Thymus (tissue), 11 donors: ENCODE measurements at regions not wholly inside any gene's neighbourhood (a gene's known extent, or its start where the extent isn't known, plus 50 kb on each side); places are given as distances from the start of the nearest gene placed in this dataset.

Source experiments
- DNase-seq, 9 donors: peaks; one replicate each; pipeline ENCODE4 v3.0.0-alpha.2; 2013; ENCODE audit warnings: low spot score in 9 of 9, low read depth in 6 of 9, missing footprints in 1 of 9
- H3K27ac ChIP-seq, 2 donors: one replicate each; pipeline ENCODE4 v1.5.1; 2013; ENCODE audit warnings: control low read depth in 1 of 2, low read depth in 1 of 2, low read length in 1 of 2, mild to moderate bottlenecking in 1 of 2, moderate library complexity in 1 of 2
- H3K27me3 ChIP-seq, 2 donors: one replicate each; pipeline ENCODE4 v1.5.1; 2013; ENCODE audit warnings: low read length in 1 of 2; ENCODE audit not compliant: control insufficient read depth in 2 of 2, insufficient read depth in 1 of 2
- H3K36me3 ChIP-seq, 2 donors: one replicate each; pipeline ENCODE4 v1.5.1; 2013; ENCODE audit warnings: low read length in 1 of 2, mild to moderate bottlenecking in 1 of 2, moderate library complexity in 1 of 2; ENCODE audit not compliant: control insufficient read depth in 2 of 2, insufficient read depth in 2 of 2
- H3K4me1 ChIP-seq, 2 donors: one replicate each; pipeline ENCODE4 v1.5.1; 2013; ENCODE audit warnings: low read length in 2 of 2; ENCODE audit not compliant: control insufficient read depth in 2 of 2, insufficient read depth in 2 of 2
- H3K4me3 ChIP-seq, 2 donors: one replicate each; pipeline ENCODE4 v1.5.1; 2013; ENCODE audit warnings: low read length in 2 of 2, control low read depth in 1 of 2, mild to moderate bottlenecking in 1 of 2
- H3K9me3 ChIP-seq, 2 donors: one replicate each; pipeline ENCODE4 v1.5.1; 2013; ENCODE audit warnings: low read length in 1 of 2, mild to moderate bottlenecking in 1 of 2; ENCODE audit not compliant: control insufficient read depth in 2 of 2, insufficient read depth in 1 of 2
- WGBS: extraction: QIAGEN DNeasy Blood & Tissue Kit; methylation state at CpG from one replicate; pipeline ENCODE4 v1.1.7; 2013; 5-methylcytosine and 5-hydroxymethylcytosine counted together
- donor health status: healthy.

DNA sequence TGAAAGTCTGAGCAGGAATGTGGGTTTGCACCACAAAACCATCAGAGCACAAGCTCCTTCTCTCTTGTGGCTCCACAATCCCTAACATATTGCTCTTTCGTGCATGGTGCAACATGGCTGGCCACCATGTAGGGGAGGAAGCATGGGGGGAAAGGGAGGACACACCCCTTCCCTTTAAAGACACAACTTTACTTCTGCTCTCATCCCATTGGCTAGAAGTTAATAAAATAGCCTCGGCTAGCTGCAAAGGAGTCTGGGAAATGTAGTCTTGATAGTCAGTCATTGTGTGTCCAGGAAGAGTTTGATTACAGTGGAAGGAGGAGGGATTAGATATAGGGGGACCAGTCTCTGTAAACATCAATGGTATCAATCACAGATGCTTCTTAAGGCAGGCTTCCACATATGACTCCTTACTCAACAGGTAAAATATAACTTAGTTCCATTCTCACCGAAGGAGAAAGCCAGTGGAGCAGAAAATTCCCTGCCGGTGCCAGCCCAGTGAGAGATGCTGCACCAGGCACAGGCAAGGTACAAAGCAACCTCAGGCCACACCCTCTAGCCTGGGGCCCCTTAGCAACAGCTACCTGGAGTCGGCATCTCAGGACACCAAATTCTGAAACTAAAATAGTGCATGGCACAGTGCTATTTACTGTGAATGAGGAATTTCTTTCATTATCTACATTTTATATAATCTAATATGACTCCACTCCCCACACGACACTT lies 124.7 kb upstream of the CTBP2 start:
- H3K9me3 ChIP-seq: peaks cover 0 to 2% of the 10 kb centered on the region in 2 donors
- no peak for DNase-seq
- no peak overlapping the region for H3K4me3 ChIP-seq
- H3K36me3 ChIP-seq: no peaks in the 10 kb centered on the region
- no peaks in the 10 kb centered on the region for H3K27me3 ChIP-seq
- H3K4me1 ChIP-seq: no peaks in the 10 kb centered on the region
- WGBS: 92% methylated on average over 6 of the region's 6 CpGs
- H3K27ac ChIP-seq: no peak overlapping the region

DNA sequence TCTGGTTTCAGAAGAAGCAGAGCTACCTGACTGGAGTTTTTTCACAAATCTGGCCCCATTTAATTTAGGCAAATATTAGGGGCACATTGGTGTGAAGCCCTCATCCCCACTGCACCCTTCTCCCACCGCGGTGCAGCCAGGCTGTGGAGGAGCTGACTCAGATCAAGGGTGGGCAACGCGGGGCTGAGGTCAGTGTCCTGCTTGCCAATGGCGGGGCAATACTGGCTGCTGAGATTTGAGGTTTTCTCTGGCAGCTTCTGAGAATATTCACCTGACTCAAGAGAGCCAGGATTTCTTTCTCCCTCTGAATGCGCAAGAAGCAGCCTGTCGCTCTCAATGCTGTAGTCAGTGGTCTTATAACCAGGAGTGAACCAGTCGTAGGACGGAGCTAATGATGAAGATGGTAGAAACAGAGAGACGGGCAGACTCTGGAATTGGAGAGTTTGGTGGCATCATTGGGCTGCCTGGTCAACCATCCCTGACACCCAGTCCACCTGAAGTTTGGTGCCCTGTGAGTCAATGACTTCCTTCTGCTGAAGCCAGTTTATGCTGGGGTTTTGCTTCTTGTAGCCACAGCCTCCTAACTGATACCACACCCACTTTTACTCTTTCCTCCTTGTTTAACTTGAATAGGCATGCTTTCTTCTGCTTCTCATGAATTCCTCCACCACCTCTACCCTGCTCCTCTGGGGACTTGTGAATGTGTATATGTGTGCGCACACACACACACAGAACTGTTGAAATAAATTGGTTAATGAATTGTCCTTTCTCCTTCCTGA lies 123.7 kb upstream of the CTBP2 start:
- H3K36me3 ChIP-seq: no peaks in the 10 kb centered on the region
- H3K27me3 ChIP-seq: no peaks in the 10 kb centered on the region

DNA sequence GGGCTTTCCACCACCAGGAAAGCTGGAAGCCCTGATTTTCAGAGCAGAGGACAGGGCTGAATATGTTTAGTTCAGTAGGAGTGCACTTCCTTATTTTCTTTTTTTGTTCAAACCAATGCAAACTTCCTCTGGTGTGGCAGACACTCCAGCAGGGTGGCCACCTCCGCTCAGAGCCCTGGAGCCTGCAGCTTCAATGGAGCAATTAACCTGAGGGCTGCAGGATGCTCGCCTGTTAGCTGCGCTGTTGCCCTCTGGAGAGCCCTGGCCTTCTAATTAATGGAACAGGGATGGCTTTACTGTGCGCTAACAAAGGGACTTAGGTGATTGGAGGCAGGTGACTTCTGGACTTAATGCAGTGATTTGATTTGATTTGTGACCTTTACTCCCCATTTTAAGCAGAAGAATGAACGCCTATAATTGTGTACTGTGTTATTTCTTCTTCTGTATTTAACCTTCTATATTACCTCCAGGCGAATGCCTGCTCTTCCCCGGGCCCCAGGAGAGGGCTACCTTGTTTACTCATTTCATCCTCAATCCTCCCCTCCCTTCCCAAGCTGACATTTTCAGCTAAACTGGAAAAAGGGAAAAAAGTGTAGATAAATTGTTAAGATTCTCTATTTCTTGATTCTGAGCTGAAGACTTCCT lies 123.0 kb upstream of the CTBP2 start:
- H3K9me3 ChIP-seq: peaks cover 0 to 2% of the 10 kb centered on the region in 2 donors
- H3K27me3 ChIP-seq: no peaks in the 10 kb centered on the region
- no peak overlapping the region for H3K27ac ChIP-seq
- WGBS: 55% methylated on average over 7 of the region's 7 CpGs
- H3K36me3 ChIP-seq: no peaks in the 10 kb centered on the region
- H3K4me3 ChIP-seq: no peak overlapping the region
- no peak for DNase-seq
- H3K4me1 ChIP-seq: no peaks in the 10 kb centered on the region

More for the DNA sequence above, 123.7 kb upstream of the CTBP2 start:
- 99% methylated on average over 11 of the region's 11 CpGs for WGBS
- Histone ChIP-seq H3K27ac (no peak overlapping the region), H3K4me3 (no peak overlapping the region), H3K9me3 (peaks cover 0 to 2% of the 10 kb centered on the region in 2 donors), H3K4me1 (no peaks in the 10 kb centered on the region)
- DNase-seq: no peak

GRCh38 chr10:125281091-125281490 lies 120.7 kb upstream of the CTBP2 start:
- WGBS: 88% methylated on average over 6 of the region's 6 CpGs
- DNase-seq: no peak
- Histone ChIP-seq H3K36me3 (no peaks in the 10 kb centered on the region), H3K4me3 (no peak overlapping the region), H3K27me3 (no peaks in the 10 kb centered on the region), H3K27ac (no peak overlapping the region), H3K4me1 (no peaks in the 10 kb centered on the region), H3K9me3 (no peaks in the 10 kb centered on the region)

DNA sequence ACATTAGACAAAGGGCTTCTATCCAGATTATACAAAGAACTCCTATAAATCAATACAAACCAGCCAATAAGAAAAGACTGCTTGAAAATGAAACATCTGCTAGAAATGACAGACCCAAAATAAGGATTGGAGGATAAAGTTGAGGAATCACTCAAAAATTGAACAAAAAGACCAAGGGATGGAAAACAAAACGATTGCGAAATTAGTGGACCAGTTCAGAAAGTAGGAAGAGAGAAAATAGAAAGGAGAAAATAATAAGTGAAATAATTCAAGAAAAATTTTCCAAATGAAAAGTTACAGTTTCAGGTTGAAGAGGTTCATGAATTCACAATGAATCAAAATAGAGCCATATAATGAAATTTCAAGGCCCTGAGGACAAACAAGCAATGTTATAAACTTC lies 115.8 kb upstream of the CTBP2 start:
- no peaks in the 10 kb centered on the region for H3K4me1 ChIP-seq
- H3K4me3 ChIP-seq: no peak overlapping the region
- whole genome bisulfite sequencing: 96% methylated on average over 2 of the region's 2 CpGs
- H3K27ac ChIP-seq: no peak overlapping the region
- H3K36me3 ChIP-seq: no peaks in the 10 kb centered on the region
- DNase-seq: no peak
- H3K27me3 ChIP-seq: no peaks in the 10 kb centered on the region
- no peaks in the 10 kb centered on the region for H3K9me3 ChIP-seq

DNA sequence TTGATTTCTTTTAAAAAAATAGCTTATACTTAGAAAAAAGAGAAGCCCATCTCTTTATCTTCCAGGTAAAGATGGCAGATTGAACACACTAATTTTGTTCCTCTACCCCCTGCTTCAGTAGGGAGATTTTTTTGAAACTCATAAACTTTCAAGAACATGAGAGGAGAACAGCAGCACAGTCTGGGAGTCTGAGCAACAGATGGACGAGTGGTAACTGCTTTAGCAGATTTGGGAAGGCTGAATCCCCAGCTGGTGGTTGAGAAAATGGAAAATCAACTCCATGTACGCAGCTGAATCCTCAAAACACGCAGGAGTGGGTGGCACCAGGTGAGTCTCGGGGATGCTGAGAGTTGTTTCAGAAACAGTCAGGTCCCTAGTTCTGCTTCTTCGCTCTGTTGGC lies 114.6 kb upstream of the CTBP2 start:
- 94% methylated on average over 5 of the region's 5 CpGs for WGBS
- Histone ChIP-seq H3K9me3 (no peaks in the 10 kb centered on the region), H3K36me3 (no peaks in the 10 kb centered on the region), H3K4me3 (no peak overlapping the region), H3K4me1 (no peaks in the 10 kb centered on the region), H3K27ac (no peak overlapping the region), H3K27me3 (no peaks in the 10 kb centered on the region)
- no peak for DNase-seq

- DNase-seq: no peak
- Histone ChIP-seq H3K4me3 (no peak overlapping the region), H3K9me3 (no peaks in the 10 kb centered on the region), H3K4me1 (no peaks in the 10 kb centered on the region), H3K27me3 (no peaks in the 10 kb centered on the region), H3K36me3 (no peaks in the 10 kb centered on the region), H3K27ac (no peak overlapping the region)
- WGBS: 91% methylated on average over 8 of the region's 8 CpGs
Observed at GRCh38 chr10:125273023-125273422, 112.7 kb upstream of the CTBP2 start.

- no peaks in the 10 kb centered on the region for H3K36me3 ChIP-seq
- no peak overlapping the region for H3K27ac ChIP-seq
- H3K4me3 ChIP-seq: no peak overlapping the region
- H3K9me3 ChIP-seq: no peaks in the 10 kb centered on the region
- no peak for DNase-seq
- 94% methylated on average over 2 of the region's 2 CpGs for WGBS
- H3K4me1 ChIP-seq: no peaks in the 10 kb centered on the region
- no peaks in the 10 kb centered on the region for H3K27me3 ChIP-seq
Observed at GRCh38 chr10:125269716-125270115, 109.4 kb upstream of the CTBP2 start.

GRCh38 chr10:125266966-125267365 lies 106.6 kb upstream of the CTBP2 start:
- WGBS: 94% methylated on average over 13 of the region's 13 CpGs
- no peaks in the 10 kb centered on the region for H3K27me3 ChIP-seq
- H3K4me3 ChIP-seq: no peak overlapping the region

More at GRCh38 chr10:125266966-125267365, 106.6 kb upstream of the CTBP2 start:
- no peak overlapping the region for H3K27ac ChIP-seq
- no peaks in the 10 kb centered on the region for H3K9me3 ChIP-seq
- DNase-seq: no peak
- no peaks in the 10 kb centered on the region for H3K36me3 ChIP-seq
- no peaks in the 10 kb centered on the region for H3K4me1 ChIP-seq
